ENCODE measurements at regions not wholly inside any gene's neighbourhood (a gene's known extent, or its start where the extent isn't known, plus 50 kb on each side); places are given as distances from the start of the nearest gene placed in this dataset.

GRCh38 chr16:79294568-79294967, 306.0 kb downstream of the MAF start:
- DNase-seq = no peak

GRCh38 chr16:79293836-79294460, 306.6 kb downstream of the MAF start:
- no peak for DNase-seq

- no peak for DNase-seq
Measured at GRCh38 chr16:79288066-79288465, 312.5 kb downstream of the MAF start.

GRCh38 chr16:79287424-79287917, 313.1 kb downstream of the MAF start:
- no peak for DNase-seq

- DNase-seq = peak; percentile 74
Measured at GRCh38 chr16:79286646-79287423, 313.7 kb downstream of the MAF start.

- no peak for DNase-seq
Measured at GRCh38 chr16:79284766-79285165, 315.8 kb downstream of the MAF start.

- no peak for DNase-seq
Measured at GRCh38 chr16:79283578-79283977, 317.0 kb downstream of the MAF start.

- no peak for DNase-seq
Measured at GRCh38 chr16:79282806-79283205, 317.7 kb downstream of the MAF start.

- DNase-seq = peak; percentile 21
Measured at GRCh38 chr16:79278506-79278905, 322.0 kb downstream of the MAF start.

- DNase-seq = no peak
Measured at GRCh38 chr16:79276501-79276900, 324.0 kb downstream of the MAF start.

- DNase-seq = no peak
Measured at GRCh38 chr16:79274264-79274663, 326.3 kb downstream of the MAF start.

GRCh38 chr16:79272141-79272577, 328.4 kb downstream of the MAF start:
- no peak for DNase-seq

GRCh38 chr16:79271583-79271982, 329.0 kb downstream of the MAF start:
- no peak for DNase-seq

GRCh38 chr16:79270011-79270410, 330.5 kb downstream of the MAF start:
- no peak for DNase-seq

- DNase-seq = no peak
Measured at GRCh38 chr16:79269211-79269863, 331.2 kb downstream of the MAF start.

- no peak for DNase-seq
Measured at GRCh38 chr16:79267781-79268180, 332.8 kb downstream of the MAF start.

- no peak for DNase-seq
Measured at GRCh38 chr16:79267146-79267545, 333.4 kb downstream of the MAF start.

- no peak for DNase-seq
Measured at GRCh38 chr16:79265701-79266100, 334.8 kb downstream of the MAF start.

GRCh38 chr16:79265196-79265595, 335.3 kb downstream of the MAF start:
- no peak for DNase-seq

- no peak for DNase-seq
Measured at GRCh38 chr16:79264237-79265109, 336.1 kb downstream of the MAF start.

GRCh38 chr16:79263425-79263824, 337.1 kb downstream of the MAF start:
- DNase-seq = no peak

Measured in DMS79 (cell line).